HEK293T (cell line): ENCODE measurements at regions not wholly inside any gene's neighbourhood (a gene's known extent, or its start where the extent isn't known, plus 50 kb on each side); places are given as distances from the start of the nearest gene placed in this dataset.

ENCODE experiments used
- CTCF ChIA-PET: fragments of 350-600 bp; formaldehyde crosslinking; extraction: SDS; loops from one replicate; lab custom pipeline; 2021; ENCODE audit warnings: antibody characterized with exemption, inconsistent platforms; lab: Yijun Ruan, JAX
- POLR2A ChIA-PET: fragments of 350-600 bp; formaldehyde crosslinking; extraction: SDS; loops from one replicate; lab custom pipeline; 2020; ENCODE audit warnings: antibody characterized with exemption, inconsistent platforms; lab: Yijun Ruan, JAX
- DNase-seq: peaks from one replicate; pipeline ENCODE4 v3.0.0; 2012; ENCODE audit warnings: mixed read lengths; ENCODE audit errors: extremely low spot score
- ARNT ChIP-seq: fragments of 450-650 bp; IDR thresholded peaks from 2 replicates; pipeline ENCODE4 v1.6.1; 2017; ENCODE audit warnings: mild to moderate bottlenecking
- BHLHE40 ChIP-seq: fragments of 450-650 bp; IDR thresholded peaks from 2 replicates; pipeline ENCODE4 v1.6.1; 2016; ENCODE audit warnings: mild to moderate bottlenecking, moderate library complexity, borderline replicate concordance
- CTBP1 ChIP-seq: fragments of 450-650 bp; IDR thresholded peaks from 2 replicates; pipeline ENCODE4 v1.6.1; 2016; ENCODE audit warnings: borderline replicate concordance
- ELF4 ChIP-seq: fragments of 450-650 bp; IDR thresholded peaks from 2 replicates; pipeline ENCODE4 v1.6.1; 2017; ENCODE audit warnings: antibody characterized with exemption
- FOXA1 ChIP-seq: fragments of 450-650 bp; IDR thresholded peaks from 2 replicates; pipeline ENCODE4 v1.6.1; 2016; ENCODE audit warnings: mild to moderate bottlenecking
- FOXK2 ChIP-seq: fragments of 450-650 bp; IDR thresholded peaks from 2 replicates; pipeline ENCODE4 v1.6.1; 2016; ENCODE audit warnings: mild to moderate bottlenecking
- FOXM1 ChIP-seq: fragments of 450-650 bp; IDR thresholded peaks from 2 replicates; pipeline ENCODE4 v1.6.1; 2017; ENCODE audit warnings: mild to moderate bottlenecking, borderline replicate concordance
- HDGF ChIP-seq: fragments of 450-650 bp; IDR thresholded peaks from 2 replicates; pipeline ENCODE4 v1.6.1; 2017; ENCODE audit warnings: antibody characterized with exemption, borderline replicate concordance
- L3MBTL2 ChIP-seq: fragments of 450-650 bp; conservative IDR thresholded peaks from 2 replicates; pipeline ENCODE4 v1.6.1; 2016; ENCODE audit warnings: mild to moderate bottlenecking
- LEF1 ChIP-seq: fragments of 450-650 bp; IDR thresholded peaks from 2 replicates; pipeline ENCODE4 v1.6.1; 2017; ENCODE audit warnings: mild to moderate bottlenecking, borderline replicate concordance
- NFRKB ChIP-seq: fragments of 450-650 bp; IDR thresholded peaks from 2 replicates; pipeline ENCODE4 v1.6.1; 2016; ENCODE audit warnings: mild to moderate bottlenecking, moderate library complexity
- SP1 ChIP-seq: fragments of 450-650 bp; IDR thresholded peaks from 2 replicates; pipeline ENCODE4 v1.6.1; 2017
- SUZ12 ChIP-seq: fragments of 450-650 bp; IDR thresholded peaks from 2 replicates; pipeline ENCODE4 v1.6.1; 2016; ENCODE audit warnings: mild to moderate bottlenecking
- TARDBP ChIP-seq: fragments of 450-650 bp; IDR thresholded peaks from 2 replicates; pipeline ENCODE4 v1.6.1; 2016
- ZNF384 ChIP-seq: fragments of 450-650 bp; IDR thresholded peaks from 2 replicates; pipeline ENCODE4 v1.6.1; 2016
- TF ChIP-seq, protein P1 (sequence below): fragments of 450-650 bp; IDR thresholded peaks from 2 replicates; pipeline ENCODE4 v1.6.1; 2016

- DNase-seq, result no peak
- ChIA-PET CTCF (no interaction called here), POLR2A (no interaction called here)
- TF ChIP-seq CTBP1, result no peak
- TF ChIP-seq SUZ12, result no peak
- TF ChIP-seq HDGF, result no peak
- TF ChIP-seq, protein P1, sequence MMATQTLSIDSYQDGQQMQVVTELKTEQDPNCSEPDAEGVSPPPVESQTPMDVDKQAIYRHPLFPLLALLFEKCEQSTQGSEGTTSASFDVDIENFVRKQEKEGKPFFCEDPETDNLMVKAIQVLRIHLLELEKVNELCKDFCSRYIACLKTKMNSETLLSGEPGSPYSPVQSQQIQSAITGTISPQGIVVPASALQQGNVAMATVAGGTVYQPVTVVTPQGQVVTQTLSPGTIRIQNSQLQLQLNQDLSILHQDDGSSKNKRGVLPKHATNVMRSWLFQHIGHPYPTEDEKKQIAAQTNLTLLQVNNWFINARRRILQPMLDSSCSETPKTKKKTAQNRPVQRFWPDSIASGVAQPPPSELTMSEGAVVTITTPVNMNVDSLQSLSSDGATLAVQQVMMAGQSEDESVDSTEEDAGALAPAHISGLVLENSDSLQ, result peak; percentile 78
- no peak for TF ChIP-seq NFRKB
- TF ChIP-seq FOXA1, result no peak
- TF ChIP-seq LEF1, result no peak
Measured at GRCh38 chr13:68347220-68347619, 1117.1 kb upstream of the PCDH9 start.

DNA sequence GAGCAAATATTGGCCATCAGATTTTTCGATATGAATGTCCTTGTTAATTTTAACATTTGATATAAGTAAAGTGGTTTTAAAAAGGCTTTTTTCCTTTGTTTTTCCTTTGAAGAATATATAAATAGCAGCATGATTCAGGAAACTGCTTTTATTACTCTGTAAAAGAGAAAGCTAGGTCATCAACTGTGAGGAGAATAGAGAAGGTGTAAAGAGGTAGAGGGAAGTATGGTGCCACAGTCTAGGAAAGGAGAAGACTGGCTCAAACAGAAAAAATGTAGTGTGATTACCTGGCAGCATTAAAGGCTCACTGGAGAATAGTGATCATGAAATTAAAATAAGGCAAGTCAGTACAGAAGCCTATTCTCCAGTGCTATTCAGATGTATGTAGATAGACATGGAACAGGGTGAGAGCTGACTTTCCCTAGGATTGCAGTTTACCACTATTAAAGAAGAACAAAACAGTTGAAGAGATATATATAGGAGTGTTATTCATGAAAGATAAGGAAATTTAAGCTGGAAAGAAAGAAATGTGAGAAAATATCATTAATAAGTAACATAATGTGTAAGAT is 1115.9 kb upstream of the PCDH9 start:
- ChIA-PET POLR2A (no interaction called here), CTCF (no interaction called here)
- no peak for TF ChIP-seq ZNF384
- no peak for TF ChIP-seq CTBP1
- no peak for TF ChIP-seq FOXM1
- no peak for TF ChIP-seq FOXA1
- TF ChIP-seq L3MBTL2, result no peak
- TF ChIP-seq ELF4, result no peak
- no peak for TF ChIP-seq ARNT
- no peak for TF ChIP-seq SUZ12
- TF ChIP-seq BHLHE40, result no peak
- no peak for TF ChIP-seq FOXK2
- TF ChIP-seq LEF1, result no peak
- no peak for TF ChIP-seq SP1
- no peak for TF ChIP-seq TARDBP
- TF ChIP-seq, protein P1, result no peak
- no peak for TF ChIP-seq HDGF
- TF ChIP-seq NFRKB, result no peak

DNA sequence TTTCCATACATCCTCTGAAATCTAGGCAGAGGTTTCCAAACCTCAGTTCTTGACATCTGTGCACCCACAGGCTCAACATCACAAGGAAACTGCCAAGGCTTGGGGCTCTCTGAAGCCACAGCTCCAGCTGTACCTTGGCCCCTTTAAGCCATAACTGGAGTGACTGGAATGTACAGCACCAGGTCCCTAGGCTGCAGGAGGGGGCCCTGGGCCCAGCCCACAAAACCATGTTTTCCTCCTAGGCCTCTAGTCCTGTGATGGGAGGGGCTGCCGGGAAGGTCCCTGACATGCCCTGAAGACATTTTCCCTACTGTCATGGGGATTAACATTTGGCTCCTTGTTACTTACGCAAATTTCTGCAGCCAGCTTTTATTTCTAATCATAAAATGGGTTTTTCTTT is 1093.0 kb upstream of the PCDH9 start:
- DNase-seq, result no peak
- POLR2A ChIA-PET, result no interaction called here
- TF ChIP-seq L3MBTL2 (no peak), FOXK2 (no peak), SP1 (no peak), HDGF (no peak), BHLHE40 (no peak), LEF1 (no peak), FOXA1 (no peak), ELF4 (no peak), CTBP1 (no peak)
- TF ChIP-seq, protein P1, result no peak
- CTCF ChIA-PET, result no interaction called here

More for the DNA sequence above, 1115.9 kb upstream of the PCDH9 start:
- DNase-seq, result no peak

DNA sequence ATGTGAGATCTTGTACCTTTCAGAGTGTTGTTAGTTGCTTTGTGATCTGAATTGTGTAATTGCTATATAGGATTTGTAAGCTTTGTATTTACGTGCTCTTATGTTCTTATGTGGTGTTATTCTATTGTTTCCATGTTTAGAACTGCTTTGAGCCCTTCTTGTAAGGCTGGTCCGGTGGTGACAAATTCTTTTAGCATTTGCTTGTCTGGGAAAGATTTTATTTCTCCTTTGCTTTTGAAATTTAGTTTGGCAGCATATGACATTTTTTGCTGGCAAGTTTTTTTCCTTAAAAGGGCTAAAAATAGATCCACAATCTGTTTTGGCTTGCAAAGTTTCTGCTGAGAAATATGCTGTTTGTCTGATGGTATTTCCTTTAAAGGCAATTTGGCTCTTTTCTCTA is 1089.2 kb upstream of the PCDH9 start:
- CTCF ChIA-PET, result interaction anchor here (0.9 kb wide), 1 partner anchor 9 kb away, joined by 7 read pairs; no protein-coding TSS in a partner anchor
- no peak for DNase-seq
- POLR2A ChIA-PET, result interaction anchor here (0.6 kb wide), 1 partner anchor 17 kb away, joined by 4 read pairs; no protein-coding TSS in a partner anchor

GRCh38 chr13:68304286-68304893 is 1074.3 kb upstream of the PCDH9 start:
- POLR2A ChIA-PET, result no interaction called here
- TF ChIP-seq CTBP1 (0 out of 2 replicates have a peak, but pooled peaks have one; percentile 5), BHLHE40 (no peak), FOXK2 (peak; percentile 53; the same call in 1 of the 2 replicates), ELF4 (0 out of 2 replicates have a peak, but pooled peaks have one; percentile 37)
- DNase-seq, result peak; percentile 74
- CTCF ChIA-PET, result interaction anchor here (0.6 kb wide), 1 partner anchor 83 kb away, joined by 3 read pairs; no protein-coding TSS in a partner anchor

More for the DNA sequence above, 1089.2 kb upstream of the PCDH9 start:
- TF ChIP-seq CTBP1, result no peak
- no peak for TF ChIP-seq NFRKB
- TF ChIP-seq SP1, result no peak
- no peak for TF ChIP-seq SUZ12
- no peak for TF ChIP-seq TARDBP
- TF ChIP-seq FOXK2, result no peak
- TF ChIP-seq, protein P1, result no peak
- no peak for TF ChIP-seq ZNF384
- TF ChIP-seq HDGF, result no peak

DNA sequence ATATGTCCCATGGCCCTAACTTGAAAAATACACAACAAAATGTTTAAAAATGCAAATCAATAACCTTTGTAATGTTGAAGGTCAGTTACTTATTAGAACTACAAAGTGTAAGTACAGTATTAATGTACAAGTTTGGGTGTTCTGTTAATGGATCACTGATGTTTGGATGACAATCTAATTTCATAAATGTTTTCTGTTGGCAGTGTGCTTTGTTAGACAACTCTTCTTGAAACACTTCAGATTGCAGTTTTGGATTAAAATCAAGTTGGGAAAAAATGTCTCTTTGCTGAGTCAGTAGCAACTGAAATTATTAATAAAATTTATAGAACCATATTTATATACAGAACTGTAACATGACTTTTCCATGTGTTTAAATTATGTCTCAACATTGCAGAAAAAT is 1063.5 kb upstream of the PCDH9 start:
- no peak for TF ChIP-seq FOXK2
- TF ChIP-seq L3MBTL2, result no peak
- TF ChIP-seq, protein P1, result no peak
- TF ChIP-seq LEF1, result no peak
- no peak for TF ChIP-seq HDGF
- TF ChIP-seq ARNT, result no peak
- TF ChIP-seq CTBP1, result no peak
- TF ChIP-seq ZNF384, result no peak
- POLR2A ChIA-PET, result no interaction called here
- CTCF ChIA-PET, result no interaction called here
- DNase-seq, result no peak
